ENCODE measurements at regions not wholly inside any gene's neighbourhood (a gene's known extent, or its start where the extent isn't known, plus 50 kb on each side); places are given as distances from the start of the nearest gene placed in this dataset.
"Not testable (repeated sequence)": the region's sequence is repeated elsewhere in the genome, so short reads cannot be mapped to it uniquely, and the experiment has no call there.

DNA sequence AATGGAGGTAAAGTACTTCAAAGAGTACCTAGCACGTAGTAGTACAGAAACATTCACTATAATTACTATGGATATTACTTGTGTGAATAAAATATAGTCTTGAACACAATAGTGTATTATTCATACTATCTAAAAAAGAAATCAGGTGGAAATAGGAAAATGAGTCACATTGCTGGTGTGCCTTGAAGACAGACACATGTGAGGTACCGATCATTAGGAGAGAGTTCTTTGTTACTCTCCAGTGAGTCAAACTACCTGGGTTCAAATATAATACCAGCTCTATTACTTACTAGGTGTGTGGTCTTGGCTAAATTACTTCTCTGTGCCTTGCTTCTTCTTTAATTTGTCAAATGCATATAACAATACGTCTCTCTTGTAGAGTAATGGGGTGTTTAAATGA, 50.8 kb upstream of the BEND6 start:
- no peak for DNase-seq (ENCODE audit: low read depth in 4 of 4, low spot score in 3 of 4)

GRCh38 chr6:56902641-56903464, 52.1 kb upstream of the BEND6 start:
- peak in 3 of 4 donors; percentile 27 to 38 (median 32) for DNase-seq (ENCODE audit: low read depth in 4 of 4, low spot score in 3 of 4)

DNA sequence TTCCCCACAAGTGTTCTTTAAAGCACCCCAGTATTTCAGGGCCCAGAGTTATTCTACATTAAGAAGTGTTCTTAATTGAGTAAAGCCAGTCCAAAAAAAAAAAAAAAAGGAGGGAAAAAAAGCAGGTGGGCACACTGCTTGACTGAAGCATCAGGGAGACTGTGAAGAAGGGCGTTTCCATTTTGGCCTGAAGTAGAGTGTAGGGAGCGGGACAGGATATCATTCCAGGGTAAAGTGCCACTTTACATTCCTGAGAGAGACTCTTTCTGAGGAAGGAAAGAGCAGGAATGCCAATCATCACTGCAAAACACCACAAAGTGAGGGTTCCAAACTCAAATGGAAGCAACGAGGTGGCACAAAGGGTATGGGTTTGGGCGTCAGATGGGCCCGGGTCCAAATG, 54.1 kb upstream of the BEND6 start:
- DNase-seq (ENCODE audit: low read depth in 4 of 4, low spot score in 3 of 4): no peak

DNA sequence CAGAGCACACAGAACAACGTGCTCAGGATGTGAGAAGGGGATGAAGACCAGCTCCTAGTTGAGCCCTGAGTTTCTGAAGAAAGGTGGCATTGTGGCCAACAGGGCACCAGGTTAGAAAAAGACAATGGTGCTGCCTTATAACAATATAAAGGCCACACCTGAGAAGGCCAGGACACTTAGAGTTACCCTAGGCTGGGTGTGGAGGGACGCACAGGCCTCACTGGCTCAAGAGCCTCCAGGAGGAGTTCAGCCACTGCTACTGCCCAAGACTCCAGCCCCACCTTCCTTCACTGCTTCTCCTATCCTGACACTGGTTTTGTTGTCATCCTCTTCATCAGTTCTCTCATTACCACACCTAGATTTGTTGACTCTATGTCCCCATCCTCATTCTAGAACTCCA, 55.2 kb upstream of the BEND6 start:
- DNase-seq (ENCODE audit: low read depth in 4 of 4, low spot score in 3 of 4): no peak

GRCh38 chr6:56899311-56899710, 55.6 kb upstream of the BEND6 start:
- DNase-seq (ENCODE audit: low read depth in 4 of 4, low spot score in 3 of 4): no peak

GRCh38 chr6:56897789-56898529, 56.9 kb upstream of the BEND6 start:
- DNase-seq (ENCODE audit: low read depth in 4 of 4, low spot score in 3 of 4): no peak

- no peak for DNase-seq (ENCODE audit: low read depth in 4 of 4, low spot score in 3 of 4)
These were observed 63.2 kb upstream of the BEND6 start for GRCh38 chr6:56891754-56892153.

DNA sequence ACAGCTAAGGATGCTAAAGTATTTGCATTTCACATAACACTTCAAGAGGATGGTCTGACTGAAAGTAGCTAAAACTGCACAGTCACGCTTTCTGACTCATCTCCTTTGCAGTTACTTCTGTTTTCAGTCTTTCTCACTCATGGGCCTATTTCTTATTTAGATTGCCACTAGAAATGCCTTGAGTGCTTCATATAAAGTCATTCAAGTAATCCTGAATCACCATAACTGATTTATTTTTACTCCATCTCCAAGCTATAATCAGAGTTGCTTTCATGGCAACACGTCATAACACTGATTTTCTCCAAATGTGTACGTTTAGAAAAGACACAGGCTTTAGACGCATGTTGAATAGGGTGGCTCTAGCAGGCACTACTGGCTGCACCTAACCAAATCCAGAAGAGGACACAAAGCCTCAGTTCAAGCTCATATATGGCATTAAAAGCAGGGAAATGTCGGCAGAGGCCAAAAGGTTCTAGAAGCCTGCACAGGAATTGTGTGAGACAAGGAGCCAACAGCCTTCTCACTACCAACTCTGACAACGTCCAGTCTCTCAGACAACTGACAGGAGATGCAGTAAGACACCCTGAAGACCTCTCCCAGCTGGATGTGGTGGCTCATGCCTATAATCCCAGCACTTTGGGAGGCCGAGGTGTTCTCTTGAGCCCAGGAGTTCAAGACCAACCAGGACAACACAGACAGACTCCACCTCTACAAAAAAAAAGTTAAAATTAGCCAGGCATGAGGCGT, 64.1 kb upstream of the BEND6 start:
- no peak for DNase-seq (ENCODE audit: low read depth in 4 of 4, low spot score in 3 of 4)

DNA sequence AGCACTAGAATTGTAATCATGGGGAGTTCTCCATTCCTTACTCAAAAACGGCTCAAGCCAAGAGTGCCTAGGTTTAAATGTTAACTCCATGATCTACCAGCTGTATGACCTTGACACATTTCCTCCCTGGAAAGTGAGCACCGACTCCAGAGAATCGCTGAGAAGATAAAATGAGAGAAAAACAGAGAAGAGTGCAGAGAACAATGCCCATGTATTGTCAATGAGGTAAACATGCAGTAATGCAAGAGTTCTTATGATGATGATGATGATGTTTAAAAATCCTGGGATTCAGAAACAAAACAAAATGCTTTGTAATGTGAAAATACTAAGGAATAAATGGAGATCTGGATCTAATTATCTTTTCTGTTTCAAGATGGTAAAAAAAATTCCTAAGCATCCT, 64.8 kb upstream of the BEND6 start:
- DNase-seq (ENCODE audit: low read depth in 4 of 4, low spot score in 3 of 4): no peak

- DNase-seq (ENCODE audit: low read depth in 4 of 4, low spot score in 3 of 4): no peak
These were observed 65.4 kb upstream of the BEND6 start for GRCh38 chr6:56889492-56889891.

DNA sequence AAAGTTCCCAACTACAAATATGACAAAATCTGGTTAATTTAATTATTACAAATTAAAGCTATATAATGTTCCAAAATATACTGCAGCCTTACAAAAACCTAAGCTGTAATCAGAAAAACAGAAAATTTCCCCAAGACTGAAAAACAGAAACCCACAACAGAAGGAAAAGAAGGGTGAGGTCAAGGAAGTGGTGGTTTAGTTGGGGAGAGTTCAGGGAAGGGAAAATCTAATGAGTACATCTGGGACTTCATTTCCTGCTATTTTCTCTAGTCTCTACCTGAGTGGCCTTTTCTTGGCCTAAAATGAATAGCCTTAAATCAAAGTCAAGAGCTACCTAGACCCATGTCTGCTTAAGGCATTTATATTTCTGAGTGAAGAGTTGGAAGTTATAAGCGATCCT, 66.2 kb upstream of the BEND6 start:
- no peak for DNase-seq (ENCODE audit: low read depth in 4 of 4, low spot score in 3 of 4)

GRCh38 chr6:56887086-56887485, 67.8 kb upstream of the BEND6 start:
- DNase-seq (ENCODE audit: low read depth in 4 of 4, low spot score in 3 of 4): no peak

GRCh38 chr6:56877922-56878321, 77.0 kb upstream of the BEND6 start:
- DNase-seq (ENCODE audit: low read depth in 4 of 4, low spot score in 3 of 4): no peak

DNA sequence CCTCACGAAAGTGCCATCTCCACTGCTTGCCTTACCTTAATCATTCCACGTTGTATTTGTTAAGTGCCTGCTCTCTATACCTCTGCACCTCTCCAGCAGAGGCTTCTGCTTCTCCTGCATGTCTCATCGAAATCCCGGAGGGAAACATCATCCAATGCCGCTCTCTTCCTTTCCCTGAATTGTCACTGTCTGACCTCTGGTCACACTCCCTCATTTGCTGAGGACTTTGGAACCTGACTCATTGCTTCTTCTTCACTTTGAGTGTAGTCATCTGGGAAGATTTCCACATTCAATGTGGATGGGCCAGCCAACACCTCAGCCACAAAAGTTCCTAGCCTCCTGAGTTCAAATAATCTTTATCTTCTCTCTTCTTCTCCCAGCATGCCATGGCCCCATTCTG, 78.9 kb upstream of the BEND6 start:
- no peak for DNase-seq (ENCODE audit: low read depth in 4 of 4, low spot score in 3 of 4)

GRCh38 chr6:56875523-56875922, 79.4 kb upstream of the BEND6 start:
- no peak for DNase-seq (ENCODE audit: low read depth in 4 of 4, low spot score in 3 of 4)

DNA sequence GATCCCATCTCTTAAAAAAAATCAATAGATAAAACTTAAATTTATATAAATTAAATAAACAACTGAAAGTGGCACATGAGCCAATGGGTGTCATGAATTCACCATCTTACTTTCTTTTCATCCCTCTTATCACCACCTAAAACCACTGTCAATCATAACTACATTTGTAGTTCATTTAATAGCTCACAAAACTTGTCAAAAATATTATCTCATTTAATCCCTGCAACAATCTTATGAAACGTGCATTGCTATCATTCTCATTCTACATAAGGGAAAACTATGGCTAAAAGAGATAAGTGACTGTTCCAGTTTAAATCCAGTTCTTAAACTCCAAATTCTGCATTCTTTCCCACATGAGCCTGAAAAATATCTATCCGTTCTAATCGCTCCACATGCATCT, 80.6 kb upstream of the BEND6 start:
- DNase-seq (ENCODE audit: low read depth in 4 of 4, low spot score in 3 of 4): no peak

DNA sequence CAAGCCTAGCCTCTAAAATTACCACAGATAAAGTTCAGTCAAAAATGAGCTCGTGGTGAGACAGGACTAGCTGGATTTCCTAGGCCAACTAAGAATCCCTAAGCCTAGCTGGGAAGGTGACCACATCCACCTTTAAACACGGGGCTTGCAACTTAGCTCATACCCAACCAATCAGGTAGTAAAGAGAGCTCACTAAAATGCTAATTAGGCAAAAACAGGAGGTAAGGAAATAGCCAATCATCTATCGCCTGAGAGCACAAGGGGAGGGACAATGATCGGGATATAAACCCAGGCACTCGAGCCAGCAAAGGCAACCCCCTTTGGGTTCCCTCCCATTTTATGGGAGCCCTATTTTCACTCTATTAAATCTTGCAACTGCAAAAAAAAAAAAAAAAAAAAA, 84.9 kb upstream of the BEND6 start:
- DNase-seq (ENCODE audit: low read depth in 4 of 4, low spot score in 3 of 4): not testable (repeated sequence)

DNA sequence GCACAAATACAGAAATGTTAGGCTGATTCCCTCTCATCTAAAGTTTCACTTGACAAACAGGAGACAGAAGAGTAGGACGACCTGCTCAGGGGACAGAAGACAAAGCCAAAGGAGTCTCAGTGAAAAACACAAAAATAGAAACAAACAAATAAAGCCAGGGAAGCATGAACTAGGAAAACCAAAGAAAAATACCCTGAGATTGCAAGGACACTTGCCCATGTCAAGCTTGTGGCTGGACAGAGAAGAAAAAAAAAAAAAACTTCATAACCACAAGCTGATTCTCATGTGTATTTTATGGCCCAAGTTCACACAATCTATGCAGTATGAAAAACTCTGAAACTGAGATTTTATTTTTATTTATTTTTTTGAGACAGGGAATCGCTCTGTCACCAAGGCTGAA, 85.6 kb upstream of the BEND6 start:
- no peak for DNase-seq (ENCODE audit: low read depth in 4 of 4, low spot score in 3 of 4)

DNA sequence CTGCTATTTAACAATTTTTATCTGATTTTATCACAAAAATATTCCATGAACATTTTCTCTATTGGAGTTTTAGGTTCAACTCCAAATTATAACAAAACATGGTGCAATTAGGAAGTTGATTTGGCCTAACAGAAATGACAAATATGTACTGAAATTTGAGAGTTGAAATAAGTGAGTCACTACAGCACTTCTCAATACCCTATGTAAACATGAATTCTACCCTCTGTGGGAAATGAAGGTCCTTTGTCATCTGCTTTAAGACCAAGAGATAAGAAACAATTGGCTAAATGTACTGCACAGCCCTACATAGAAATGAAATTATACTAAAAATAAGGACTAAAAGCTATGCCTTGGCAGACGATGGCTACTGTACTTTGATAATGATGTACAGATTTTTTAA, 86.2 kb upstream of the BEND6 start:
- DNase-seq (ENCODE audit: low read depth in 4 of 4, low spot score in 3 of 4): no peak

DNA sequence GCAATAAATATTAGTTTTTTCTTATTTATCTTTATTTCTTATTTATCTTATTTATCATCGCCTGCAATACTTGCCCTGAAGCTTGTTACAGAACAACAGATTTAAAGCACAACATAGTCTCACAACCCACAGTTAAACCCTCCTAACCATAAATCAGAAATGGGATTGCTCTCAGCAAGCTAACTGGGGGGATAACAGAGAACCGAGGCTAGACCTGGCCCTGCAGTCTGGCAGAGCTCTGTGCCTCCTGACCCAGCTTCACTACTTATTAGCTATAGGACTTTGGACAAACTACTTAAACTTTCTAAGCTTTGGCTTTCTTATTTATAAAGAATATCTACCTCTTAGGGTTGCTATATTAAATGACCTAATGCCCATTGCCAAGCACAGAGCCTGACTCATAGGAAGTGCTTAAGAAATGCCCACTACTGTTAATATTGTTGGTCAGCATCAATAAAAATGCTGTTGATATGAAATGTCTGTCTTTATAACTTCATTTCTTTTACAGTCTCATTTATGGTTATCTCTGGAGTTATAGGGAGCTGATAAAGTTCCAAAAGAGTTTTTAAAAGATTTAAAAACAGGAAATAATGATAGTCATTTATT, 87.9 kb upstream of the BEND6 start:
- DNase-seq (ENCODE audit: low read depth in 4 of 4, low spot score in 3 of 4): no peak

Data from right renal pelvis (tissue), 4 donors.